Activated CD8-positive, alpha-beta T cell treated with anti-CD3 and anti-CD28 coated beads, Interleukin-2, amount 10 ng/mL, durations not matched to agents 7 days and 5 days (primary cell): ENCODE measurements at regions not wholly inside any gene's neighbourhood (a gene's known extent, or its start where the extent isn't known, plus 50 kb on each side); places are given as distances from the start of the nearest gene placed in this dataset.
"Not testable (repeated sequence)": the region's sequence is repeated elsewhere in the genome, so short reads cannot be mapped to it uniquely, and the experiment has no call there.

Experiments
- ATAC-seq: fragments of 150-1000 bp; cut with Tn5 transposase; one replicate; pipeline ENCODE4 v1.10.0; 2021; ENCODE audit warnings: moderate library complexity
- CTCF ChIA-PET: fragments of 350-600 bp; sonication (Branson Sonifier 250); formaldehyde crosslinking; loops from one replicate; lab custom pipeline; 2021; ENCODE audit warnings: antibody characterized with exemption; lab: Charles Lee
- POLR2A ChIA-PET: fragments of 350-600 bp; sonication (Branson Sonifier 250); formaldehyde crosslinking; loops from one replicate; lab custom pipeline; 2021; ENCODE audit warnings: antibody characterized with exemption; lab: Charles Lee
- DNase-seq: peaks from one replicate; pipeline ENCODE4 v3.0.0-alpha.2; 2020
- H3K27ac Mint-ChIP-seq: one replicate; pipeline ENCODE4 v1.8.0; 2021; ENCODE audit warnings: mild to moderate bottlenecking, mixed read lengths
- H3K27me3 Mint-ChIP-seq: one replicate; pipeline ENCODE4 v1.8.0; 2021; ENCODE audit warnings: low read depth, mixed read lengths
- H3K36me3 Mint-ChIP-seq: one replicate; pipeline ENCODE4 v1.8.0; 2021; ENCODE audit warnings: low read depth, mixed read lengths
- H3K4me1 Mint-ChIP-seq: one replicate; pipeline ENCODE4 v1.8.0; 2021; ENCODE audit warnings: low read depth, mixed read lengths
- H3K4me3 Mint-ChIP-seq: one replicate; pipeline ENCODE4 v1.8.0; 2021; ENCODE audit warnings: mild to moderate bottlenecking, mixed read lengths
- H3K9me3 Mint-ChIP-seq: one replicate; pipeline ENCODE4 v1.8.0; 2022; ENCODE audit warnings: mixed read lengths; ENCODE audit not compliant: insufficient read depth

- no peaks in the 10 kb centered on the region for H3K27me3 Mint-ChIP-seq
- H3K9me3 Mint-ChIP-seq, result no peaks in the 10 kb centered on the region
- no peak overlapping the region for H3K4me3 Mint-ChIP-seq
- no peak for DNase-seq
- H3K27ac Mint-ChIP-seq, result no peak overlapping the region
- no peak for ATAC-seq
- no peaks in the 10 kb centered on the region for H3K4me1 Mint-ChIP-seq
- CTCF ChIA-PET, result no interaction called here
- no peaks in the 10 kb centered on the region for H3K36me3 Mint-ChIP-seq
- POLR2A ChIA-PET, result no interaction called here
Measured at GRCh38 chr6:19892260-19892659, 55.1 kb downstream of the ID4 start.

- POLR2A ChIA-PET, result no interaction called here
- DNase-seq (no peak), ATAC-seq (no peak)
- CTCF ChIA-PET, result no interaction called here
- Mint-ChIP-seq H3K4me1 (no peaks in the 10 kb centered on the region), H3K36me3 (no peaks in the 10 kb centered on the region), H3K27me3 (no peaks in the 10 kb centered on the region), H3K27ac (no peak overlapping the region), H3K4me3 (no peak overlapping the region), H3K9me3 (peaks cover 4% of the 10 kb centered on the region)
Measured at GRCh38 chr6:19895866-19896692, 58.9 kb downstream of the ID4 start.

DNA sequence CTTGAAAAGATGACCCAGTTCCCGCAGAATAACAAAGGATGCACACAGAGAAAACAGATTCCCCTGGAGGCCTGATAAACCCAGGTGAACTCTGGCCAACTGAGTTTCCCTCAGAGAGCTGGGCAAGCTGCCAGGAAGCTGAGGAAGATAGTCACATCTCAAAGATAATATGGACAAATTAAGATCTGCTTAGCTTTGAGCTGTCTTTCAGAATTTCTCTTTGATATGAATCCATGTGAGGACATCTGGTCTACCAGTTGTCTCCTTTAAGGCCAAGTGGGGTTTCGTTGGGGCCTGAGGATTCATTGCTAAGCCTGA, 59.5 kb downstream of the ID4 start:
- DNase-seq (no peak), ATAC-seq (no peak)
- ChIA-PET POLR2A (no interaction called here), CTCF (no interaction called here)
- no peaks in the 10 kb centered on the region for H3K4me1 Mint-ChIP-seq
- no peaks in the 10 kb centered on the region for H3K27me3 Mint-ChIP-seq
- no peak overlapping the region for H3K4me3 Mint-ChIP-seq
- H3K9me3 Mint-ChIP-seq, result peaks cover 4% of the 10 kb centered on the region
- H3K36me3 Mint-ChIP-seq, result no peaks in the 10 kb centered on the region
- H3K27ac Mint-ChIP-seq, result no peak overlapping the region

- DNase-seq, result no peak
- ChIA-PET CTCF (no interaction called here), POLR2A (no interaction called here)
- peaks cover 4% of the 10 kb centered on the region for H3K9me3 Mint-ChIP-seq
- ATAC-seq, result no peak
- no peaks in the 10 kb centered on the region for H3K4me1 Mint-ChIP-seq
- H3K27me3 Mint-ChIP-seq, result no peaks in the 10 kb centered on the region
- no peak overlapping the region for H3K4me3 Mint-ChIP-seq
- H3K27ac Mint-ChIP-seq, result no peak overlapping the region
- H3K36me3 Mint-ChIP-seq, result no peaks in the 10 kb centered on the region
Measured at GRCh38 chr6:19898141-19898740, 61.1 kb downstream of the ID4 start.

GRCh38 chr6:19902201-19902600, 65.0 kb downstream of the ID4 start:
- ChIA-PET POLR2A (no interaction called here), CTCF (no interaction called here)
- H3K9me3 Mint-ChIP-seq, result peaks cover 4% of the 10 kb centered on the region
- no peaks in the 10 kb centered on the region for H3K4me1 Mint-ChIP-seq
- H3K27ac Mint-ChIP-seq, result no peak overlapping the region
- no peaks in the 10 kb centered on the region for H3K36me3 Mint-ChIP-seq
- ATAC-seq (no peak), DNase-seq (no peak)
- H3K27me3 Mint-ChIP-seq, result no peaks in the 10 kb centered on the region
- no peak overlapping the region for H3K4me3 Mint-ChIP-seq

GRCh38 chr6:19904408-19904807, 67.2 kb downstream of the ID4 start:
- POLR2A ChIA-PET, H3K27ac Mint-ChIP-seq, DNase-seq, H3K9me3 Mint-ChIP-seq, H3K27me3 Mint-ChIP-seq, ATAC-seq, H3K36me3 Mint-ChIP-seq, H3K4me1 Mint-ChIP-seq, CTCF ChIA-PET, H3K4me3 Mint-ChIP-seq: not testable (repeated sequence)

- Mint-ChIP-seq H3K27ac (no peak overlapping the region), H3K36me3 (no peaks in the 10 kb centered on the region), H3K4me1 (no peaks in the 10 kb centered on the region), H3K4me3 (no peak overlapping the region), H3K27me3 (no peaks in the 10 kb centered on the region), H3K9me3 (no peaks in the 10 kb centered on the region)
- ChIA-PET POLR2A (no interaction called here), CTCF (no interaction called here)
- DNase-seq, result no peak
- ATAC-seq, result no peak
Measured at GRCh38 chr6:19905584-19905983, 68.4 kb downstream of the ID4 start.

DNA sequence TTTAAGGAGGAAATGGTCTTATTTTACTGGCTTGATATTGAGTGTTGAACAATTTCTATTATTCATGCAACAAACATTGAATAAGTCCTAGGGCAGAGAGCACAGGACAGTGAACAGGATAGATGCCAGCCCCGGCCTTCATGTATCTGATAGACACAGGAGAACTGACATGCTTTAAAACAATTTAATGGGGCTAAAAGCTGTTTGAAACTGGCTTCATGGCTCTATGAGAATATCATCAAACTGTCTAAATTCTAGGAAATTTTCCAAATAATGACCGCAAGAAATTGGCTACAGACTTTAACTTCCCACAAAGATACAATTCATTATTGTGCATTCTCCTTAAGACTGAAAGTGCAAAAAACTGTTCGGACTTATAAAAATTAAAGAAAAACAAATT, 69.0 kb downstream of the ID4 start:
- H3K9me3 Mint-ChIP-seq, result no peaks in the 10 kb centered on the region
- POLR2A ChIA-PET, result no interaction called here
- H3K27ac Mint-ChIP-seq, result no peak overlapping the region
- no peaks in the 10 kb centered on the region for H3K4me1 Mint-ChIP-seq
- CTCF ChIA-PET, result no interaction called here
- no peaks in the 10 kb centered on the region for H3K36me3 Mint-ChIP-seq
- H3K27me3 Mint-ChIP-seq, result no peaks in the 10 kb centered on the region
- no peak overlapping the region for H3K4me3 Mint-ChIP-seq
- DNase-seq, result no peak
- ATAC-seq, result no peak

DNA sequence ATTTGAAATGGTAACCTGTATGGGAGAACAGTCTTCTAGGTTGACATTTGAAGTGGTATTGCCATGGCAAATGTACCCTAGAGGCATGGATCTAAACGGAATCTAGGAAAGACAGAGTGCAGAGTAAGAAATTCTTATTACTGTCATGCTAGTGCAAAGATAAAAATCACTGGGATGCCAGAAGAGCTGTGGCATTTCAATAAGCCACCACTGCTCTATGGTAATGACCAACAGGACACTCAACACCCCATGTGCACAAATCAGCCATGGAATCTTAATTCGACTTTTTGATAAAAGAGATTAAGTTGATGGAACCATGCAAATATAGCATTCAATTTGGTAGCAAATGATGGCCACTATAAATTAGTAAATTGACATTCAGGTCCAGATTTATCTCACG, 74.1 kb downstream of the ID4 start:
- ChIA-PET POLR2A (no interaction called here), CTCF (no interaction called here)
- H3K4me3 Mint-ChIP-seq, result no peak overlapping the region
- no peak overlapping the region for H3K27ac Mint-ChIP-seq
- no peaks in the 10 kb centered on the region for H3K4me1 Mint-ChIP-seq
- H3K9me3 Mint-ChIP-seq, result peaks cover under 1% of the 10 kb centered on the region
- no peaks in the 10 kb centered on the region for H3K27me3 Mint-ChIP-seq
- DNase-seq, result no peak
- no peak for ATAC-seq
- no peaks in the 10 kb centered on the region for H3K36me3 Mint-ChIP-seq

DNA sequence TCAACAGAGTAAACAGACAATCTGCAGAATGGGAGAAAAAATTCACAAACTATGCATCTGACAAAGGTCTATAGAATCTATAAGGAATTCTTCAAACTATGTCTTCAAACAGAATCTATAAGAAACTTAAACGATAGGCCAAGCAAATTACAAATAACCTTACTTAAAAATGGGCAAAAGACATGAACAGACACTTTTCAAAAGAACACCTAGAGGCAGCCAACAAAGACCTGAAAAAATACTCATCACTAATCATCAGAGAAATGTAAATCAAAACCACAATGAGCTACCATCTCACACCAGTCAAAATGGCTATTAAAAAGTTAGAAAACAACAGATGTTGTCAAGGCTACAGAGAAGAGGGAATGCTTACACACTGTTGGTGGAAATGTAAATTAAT, 81.3 kb downstream of the ID4 start:
- POLR2A ChIA-PET, result no interaction called here
- no peak overlapping the region for H3K27ac Mint-ChIP-seq
- peaks cover 9% of the 10 kb centered on the region for H3K9me3 Mint-ChIP-seq

GRCh38 chr6:19921786-19922185, 84.6 kb downstream of the ID4 start:
- POLR2A ChIA-PET, result no interaction called here
- CTCF ChIA-PET, result no interaction called here
- no peak overlapping the region for H3K27ac Mint-ChIP-seq
- H3K4me3 Mint-ChIP-seq, result no peak overlapping the region
- H3K9me3 Mint-ChIP-seq, result peaks cover 5% of the 10 kb centered on the region
- H3K36me3 Mint-ChIP-seq, result no peaks in the 10 kb centered on the region
- DNase-seq (no peak), ATAC-seq (no peak)
- no peaks in the 10 kb centered on the region for H3K4me1 Mint-ChIP-seq
- no peaks in the 10 kb centered on the region for H3K27me3 Mint-ChIP-seq

More for the DNA sequence above, 81.3 kb downstream of the ID4 start:
- CTCF ChIA-PET, result no interaction called here
- Mint-ChIP-seq H3K4me1 (no peaks in the 10 kb centered on the region), H3K27me3 (no peaks in the 10 kb centered on the region), H3K4me3 (no peak overlapping the region), H3K36me3 (no peaks in the 10 kb centered on the region)
- no peak for DNase-seq
- ATAC-seq, result no peak

GRCh38 chr6:19925533-19925932, 88.4 kb downstream of the ID4 start:
- Mint-ChIP-seq H3K27me3 (no peaks in the 10 kb centered on the region), H3K36me3 (no peaks in the 10 kb centered on the region), H3K9me3 (no peaks in the 10 kb centered on the region), H3K27ac (no peak overlapping the region), H3K4me3 (no peak overlapping the region), H3K4me1 (no peaks in the 10 kb centered on the region)
- CTCF ChIA-PET, result no interaction called here
- DNase-seq (no peak), ATAC-seq (no peak)
- POLR2A ChIA-PET, result no interaction called here

DNA sequence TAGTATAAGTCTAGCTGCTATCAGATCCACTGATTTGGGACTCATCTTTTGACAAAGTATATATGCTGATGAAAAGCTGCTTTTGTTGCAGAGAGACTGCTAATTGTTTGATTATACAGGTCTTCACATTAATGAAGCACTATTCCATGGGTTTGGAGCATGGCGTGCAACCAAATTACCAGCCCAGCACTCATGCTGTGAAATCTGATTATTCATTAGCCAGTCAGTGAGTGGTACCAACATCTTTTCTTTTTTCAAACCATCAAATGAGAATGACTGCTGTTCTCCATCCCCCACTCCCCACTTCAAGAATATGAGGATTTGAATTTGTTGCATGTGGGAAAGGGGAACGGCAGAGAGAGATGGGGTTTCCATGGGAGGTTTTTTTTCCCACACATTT, 91.3 kb downstream of the ID4 start:
- Mint-ChIP-seq H3K4me1 (no peaks in the 10 kb centered on the region), H3K9me3 (no peaks in the 10 kb centered on the region), H3K27me3 (no peaks in the 10 kb centered on the region), H3K36me3 (no peaks in the 10 kb centered on the region), H3K27ac (no peak overlapping the region), H3K4me3 (no peak overlapping the region)
- ChIA-PET CTCF (no interaction called here), POLR2A (no interaction called here)
- ATAC-seq (no peak), DNase-seq (no peak)
